Breast epithelium (tissue), 3 donors: ENCODE measurements at regions not wholly inside any gene's neighbourhood (a gene's known extent, or its start where the extent isn't known, plus 50 kb on each side); places are given as distances from the start of the nearest gene placed in this dataset.

Source experiments
- CTCF ChIP-seq, 3 donors: fragments of 450-650 bp; IDR thresholded peaks; one replicate each; pipeline ENCODE4 v1.5.1; 2016 to 2017; ENCODE audit warnings: antibody characterized with exemption in 3 of 3, mild to moderate bottlenecking in 3 of 3, moderate library complexity in 3 of 3
- POLR2A ChIP-seq: fragments of 450-650 bp; IDR thresholded peaks from one replicate; pipeline ENCODE4 v1.6.1; 2016; ENCODE audit warnings: antibody characterized with exemption, mild to moderate bottlenecking, moderate library complexity
- POLR2AphosphoS5 ChIP-seq, 3 donors: sonication (generic); formaldehyde crosslinking; IDR thresholded peaks; one replicate each; pipeline ENCODE4 v1.6.1; 2017; ENCODE audit warnings: antibody characterized with exemption in 3 of 3

- TF ChIP-seq POLR2A = no peak
- no peak for TF ChIP-seq CTCF (IDR thresholded peaks at IDR 0.05)
- no peak for TF ChIP-seq POLR2AphosphoS5 (IDR thresholded peaks at IDR 0.05)
These were observed 840.6 kb downstream of the TRAM1L1 start for GRCh38 chr4:116244771-116245170.
